Mucosa of descending colon (tissue), 3 donors: ENCODE measurements at regions not wholly inside any gene's neighbourhood (a gene's known extent, or its start where the extent isn't known, plus 50 kb on each side); places are given as distances from the start of the nearest gene placed in this dataset.

ENCODE experiments used
- ATAC-seq: fragments of 200-7000 bp; cut with Tn5 transposase; one replicate; pipeline ENCODE4 v1.9.1; 2020; ENCODE audit warnings: mild to moderate bottlenecking, moderate library complexity
- DNase-seq, 3 donors: peaks; one replicate each; pipeline ENCODE4 v3.0.0-alpha.2; 2020
- H3K36me3 ChIP-seq: fragments of 200-600 bp; one replicate; pipeline ENCODE4 v1.8.0; 2021; ENCODE audit warnings: low read depth, mild to moderate bottlenecking
- H3K4me1 ChIP-seq: fragments of 200-600 bp; one replicate; pipeline ENCODE4 v1.8.0; 2021; ENCODE audit warnings: low read depth, mild to moderate bottlenecking
- H3K4me3 ChIP-seq: fragments of 200-600 bp; one replicate; pipeline ENCODE4 v1.8.0; 2021; ENCODE audit warnings: mild to moderate bottlenecking
- H3K9me3 ChIP-seq: fragments of 200-600 bp; one replicate; pipeline ENCODE4 v1.8.0; 2021; ENCODE audit warnings: mild to moderate bottlenecking
- intact Hi-C, 2 donors: fragments of 100-400 bp; cut with DNase I in 1 of 2; cut with micrococcal nuclease in 1 of 2; formaldehyde crosslinking; loops; one replicate each; pipeline versions ENCODE4 v1.11.0 to v1.11.1; 2022; cut with DNase I, micrococcal nuclease
- TF ChIP-seq, protein P1 (sequence below): fragments of 200-600 bp; IDR thresholded peaks from one replicate; pipeline ENCODE4 v1.8.0; 2022; ENCODE audit warnings: antibody characterized with exemption, mild to moderate bottlenecking
- donor health status: DM: no; HTN: no; CAD: no; lungs with moderate emphysema.
- donor health status: DM: no; HTN: no; CAD: no.
- donor health status: DM: no; HTN: yes; CAD: no.

DNA sequence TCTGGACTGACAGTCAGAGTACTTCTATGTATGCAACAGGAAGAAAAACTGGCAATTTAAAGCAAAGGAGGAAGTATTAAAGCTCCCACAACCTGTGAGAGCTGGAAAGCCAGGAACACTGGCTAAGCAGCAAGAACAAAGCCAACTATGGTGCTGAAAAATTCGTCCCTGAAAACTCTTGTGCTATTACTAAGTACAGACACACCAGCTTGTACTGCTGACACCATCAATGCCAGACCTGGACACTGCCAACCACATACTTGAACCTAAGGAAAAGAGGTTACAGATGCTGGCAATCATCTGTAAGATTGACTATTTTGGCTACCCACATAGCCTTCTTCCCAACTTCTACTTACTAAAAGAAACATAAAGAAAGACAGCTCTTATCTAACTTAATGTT is 1110.6 kb downstream of the SORCS3 start:
- Histone ChIP-seq H3K4me1 (no peaks in the 10 kb centered on the region), H3K36me3 (no peaks in the 10 kb centered on the region), H3K4me3 (no peak overlapping the region), H3K9me3 (no peaks in the 10 kb centered on the region)
- intact Hi-C loops, result no loop called here
- ATAC-seq (no peak), DNase-seq (no peak)
- TF ChIP-seq, protein P1, sequence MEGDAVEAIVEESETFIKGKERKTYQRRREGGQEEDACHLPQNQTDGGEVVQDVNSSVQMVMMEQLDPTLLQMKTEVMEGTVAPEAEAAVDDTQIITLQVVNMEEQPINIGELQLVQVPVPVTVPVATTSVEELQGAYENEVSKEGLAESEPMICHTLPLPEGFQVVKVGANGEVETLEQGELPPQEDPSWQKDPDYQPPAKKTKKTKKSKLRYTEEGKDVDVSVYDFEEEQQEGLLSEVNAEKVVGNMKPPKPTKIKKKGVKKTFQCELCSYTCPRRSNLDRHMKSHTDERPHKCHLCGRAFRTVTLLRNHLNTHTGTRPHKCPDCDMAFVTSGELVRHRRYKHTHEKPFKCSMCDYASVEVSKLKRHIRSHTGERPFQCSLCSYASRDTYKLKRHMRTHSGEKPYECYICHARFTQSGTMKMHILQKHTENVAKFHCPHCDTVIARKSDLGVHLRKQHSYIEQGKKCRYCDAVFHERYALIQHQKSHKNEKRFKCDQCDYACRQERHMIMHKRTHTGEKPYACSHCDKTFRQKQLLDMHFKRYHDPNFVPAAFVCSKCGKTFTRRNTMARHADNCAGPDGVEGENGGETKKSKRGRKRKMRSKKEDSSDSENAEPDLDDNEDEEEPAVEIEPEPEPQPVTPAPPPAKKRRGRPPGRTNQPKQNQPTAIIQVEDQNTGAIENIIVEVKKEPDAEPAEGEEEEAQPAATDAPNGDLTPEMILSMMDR, result no peak

DNA sequence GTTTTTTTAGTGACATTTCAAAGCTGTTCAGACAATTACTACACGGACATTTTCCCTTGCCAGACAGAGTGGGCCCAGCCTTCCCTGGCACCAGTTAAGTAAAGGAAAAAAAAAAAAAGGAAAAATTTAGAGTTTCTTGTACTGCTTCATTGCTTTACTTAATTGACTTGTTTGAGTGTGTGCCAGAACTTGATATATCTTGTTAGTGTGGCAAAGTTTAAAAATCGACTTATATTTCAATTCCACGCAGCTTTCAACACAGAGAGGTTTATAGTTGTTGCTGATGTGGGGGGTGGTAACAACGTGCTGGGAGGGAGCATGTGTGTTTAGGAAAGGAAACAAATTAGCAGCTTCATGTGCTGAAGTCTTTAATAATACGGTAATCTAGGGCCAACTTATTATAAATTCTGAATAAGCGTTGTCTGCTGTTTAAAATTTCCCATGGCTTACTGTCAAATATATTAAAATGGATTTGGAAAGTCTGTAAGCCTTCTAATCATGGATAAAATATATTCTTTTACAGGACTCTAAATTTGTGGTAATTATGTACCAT is 1104.6 kb downstream of the SORCS3 start:
- no peak for DNase-seq
- H3K4me1 ChIP-seq, result no peaks in the 10 kb centered on the region
- TF ChIP-seq, protein P1, result no peak
- H3K36me3 ChIP-seq, result no peaks in the 10 kb centered on the region
- H3K9me3 ChIP-seq, result no peaks in the 10 kb centered on the region
- no peak overlapping the region for H3K4me3 ChIP-seq
- no peak for ATAC-seq
- intact Hi-C loops, result no loop called here

DNA sequence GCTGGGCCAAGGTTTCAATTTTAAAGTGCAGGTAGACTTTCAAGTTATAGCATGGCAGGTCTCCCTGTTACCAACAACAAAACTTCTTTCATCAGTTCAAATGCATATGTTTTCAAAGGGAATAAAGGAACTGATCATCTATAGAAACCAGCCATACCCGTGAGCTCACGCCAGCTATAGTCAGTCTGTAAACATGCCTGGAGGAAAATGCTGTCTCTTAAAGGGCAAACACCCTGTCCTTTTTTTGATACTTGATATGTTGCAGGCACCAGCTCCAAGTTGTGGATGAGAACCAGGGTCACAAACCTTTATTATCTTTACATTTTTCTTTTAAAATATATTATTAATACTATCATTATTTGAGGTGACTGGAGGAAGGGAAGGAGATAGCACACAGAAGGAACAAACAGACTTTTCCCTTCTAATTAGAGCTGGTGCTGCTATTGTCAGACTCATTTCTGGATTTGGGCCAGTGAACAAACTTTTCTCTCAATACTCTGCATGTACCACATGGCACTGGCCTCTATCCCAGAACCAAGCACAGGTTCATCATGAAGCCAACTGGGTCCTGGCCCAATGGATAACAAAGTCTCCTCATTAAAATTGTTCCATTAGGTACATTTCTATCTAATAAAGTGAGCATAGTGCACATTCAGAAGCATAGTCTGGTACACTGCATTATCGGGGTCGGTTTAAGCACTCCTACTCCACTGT is 1102.4 kb downstream of the SORCS3 start:
- TF ChIP-seq, protein P1, result no peak
- no peak for DNase-seq
- H3K36me3 ChIP-seq, result no peaks in the 10 kb centered on the region
- intact Hi-C loops, result no loop called here
- H3K4me3 ChIP-seq, result no peak overlapping the region
- no peaks in the 10 kb centered on the region for H3K4me1 ChIP-seq
- ATAC-seq, result no peak
- no peaks in the 10 kb centered on the region for H3K9me3 ChIP-seq

DNA sequence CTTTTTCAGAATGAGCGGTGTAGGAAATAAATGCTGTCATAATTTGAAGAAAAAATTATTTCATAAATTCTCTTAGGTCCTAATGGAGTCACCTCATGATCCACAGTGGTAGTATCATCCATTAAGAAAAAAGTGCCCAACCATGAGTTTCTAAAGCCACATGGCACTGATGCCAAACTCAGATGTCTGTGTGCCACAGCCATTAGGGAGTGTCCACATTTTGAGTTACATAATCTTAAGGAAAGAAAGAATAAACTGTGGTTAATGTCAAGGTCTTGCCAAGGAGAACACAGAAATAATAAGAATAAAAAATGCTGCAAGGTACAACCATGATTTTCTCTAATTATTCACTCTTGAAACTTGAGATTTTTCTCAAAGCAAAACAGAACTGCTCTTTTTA is 1101.8 kb downstream of the SORCS3 start:
- DNase-seq (no peak), ATAC-seq (no peak)
- Histone ChIP-seq H3K9me3 (no peaks in the 10 kb centered on the region), H3K36me3 (no peaks in the 10 kb centered on the region), H3K4me3 (no peak overlapping the region), H3K4me1 (no peaks in the 10 kb centered on the region)
- TF ChIP-seq, protein P1, result no peak
- intact Hi-C loops, result no loop called here

DNA sequence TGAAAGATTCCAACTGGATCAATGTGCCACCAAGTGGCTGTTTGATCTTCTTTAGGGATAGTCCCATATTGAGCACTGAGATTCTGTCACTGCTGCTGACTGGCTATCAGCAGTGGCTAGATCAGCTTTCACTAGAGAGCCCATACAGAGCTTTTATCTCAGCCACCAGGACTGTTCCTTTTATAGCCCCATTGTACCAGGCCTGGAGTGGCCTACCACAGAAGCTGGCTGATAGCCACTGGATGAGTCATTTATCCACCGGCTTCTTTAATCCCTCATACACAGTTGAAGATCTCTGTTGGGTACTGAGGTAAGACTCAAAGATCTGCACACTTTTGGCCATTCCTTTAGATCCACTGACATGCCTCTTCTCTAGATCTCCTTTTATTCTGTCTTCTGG is 1101.1 kb downstream of the SORCS3 start:
- Histone ChIP-seq H3K4me1 (no peaks in the 10 kb centered on the region), H3K4me3 (no peak overlapping the region), H3K36me3 (no peaks in the 10 kb centered on the region), H3K9me3 (no peaks in the 10 kb centered on the region)
- TF ChIP-seq, protein P1, result no peak
- DNase-seq (peak in 1 of 3 donors; percentile 48), ATAC-seq (peak; percentile 79)
- intact Hi-C loops, result no loop called here
